AG04449 (cell line): ENCODE measurements at regions not wholly inside any gene's neighbourhood (a gene's known extent, or its start where the extent isn't known, plus 50 kb on each side); places are given as distances from the start of the nearest gene placed in this dataset.

Experiments used
- CTCF ChIA-PET: fragments of 350-600 bp; formaldehyde crosslinking; extraction: SDS; loops from one replicate; lab custom pipeline; 2021; ENCODE audit warnings: antibody characterized with exemption; lab: Yijun Ruan, JAX
- POLR2A ChIA-PET: fragments of 400-600, 350-600 bp; formaldehyde crosslinking; extraction: SDS; loops from one replicate; lab custom pipeline; 2020; ENCODE audit warnings: antibody characterized with exemption, inconsistent platforms; lab: Yijun Ruan, JAX
- DNase-seq: peaks from one replicate; pipeline ENCODE4 v3.0.0-alpha.2; 2010; ENCODE audit warnings: low read depth, low spot score
- H3K4me3 ChIP-seq: 2 replicates; pipeline ENCODE4 v1.5.1; 2011; ENCODE audit warnings: low read depth, mild to moderate bottlenecking, control low read depth, low read length
- TF ChIP-seq, protein P1 (sequence below): IDR thresholded peaks from one replicate; pipeline ENCODE4 v1.5.1; 2011; ENCODE audit warnings: mild to moderate bottlenecking, moderate library complexity, low read length, control low read depth, inconsistent platforms; ENCODE audit not compliant: insufficient read depth; ENCODE audit errors: missing control alignments

GRCh38 chr17:33383488-33384023 lies 90.5 kb upstream of the ASIC2 start:
- DNase-seq: no peak
- no peak overlapping the region for H3K4me3 ChIP-seq
- ChIA-PET POLR2A (no interaction called here), CTCF (no interaction called here)
- TF ChIP-seq, protein P1, sequence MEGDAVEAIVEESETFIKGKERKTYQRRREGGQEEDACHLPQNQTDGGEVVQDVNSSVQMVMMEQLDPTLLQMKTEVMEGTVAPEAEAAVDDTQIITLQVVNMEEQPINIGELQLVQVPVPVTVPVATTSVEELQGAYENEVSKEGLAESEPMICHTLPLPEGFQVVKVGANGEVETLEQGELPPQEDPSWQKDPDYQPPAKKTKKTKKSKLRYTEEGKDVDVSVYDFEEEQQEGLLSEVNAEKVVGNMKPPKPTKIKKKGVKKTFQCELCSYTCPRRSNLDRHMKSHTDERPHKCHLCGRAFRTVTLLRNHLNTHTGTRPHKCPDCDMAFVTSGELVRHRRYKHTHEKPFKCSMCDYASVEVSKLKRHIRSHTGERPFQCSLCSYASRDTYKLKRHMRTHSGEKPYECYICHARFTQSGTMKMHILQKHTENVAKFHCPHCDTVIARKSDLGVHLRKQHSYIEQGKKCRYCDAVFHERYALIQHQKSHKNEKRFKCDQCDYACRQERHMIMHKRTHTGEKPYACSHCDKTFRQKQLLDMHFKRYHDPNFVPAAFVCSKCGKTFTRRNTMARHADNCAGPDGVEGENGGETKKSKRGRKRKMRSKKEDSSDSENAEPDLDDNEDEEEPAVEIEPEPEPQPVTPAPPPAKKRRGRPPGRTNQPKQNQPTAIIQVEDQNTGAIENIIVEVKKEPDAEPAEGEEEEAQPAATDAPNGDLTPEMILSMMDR: no peak

DNA sequence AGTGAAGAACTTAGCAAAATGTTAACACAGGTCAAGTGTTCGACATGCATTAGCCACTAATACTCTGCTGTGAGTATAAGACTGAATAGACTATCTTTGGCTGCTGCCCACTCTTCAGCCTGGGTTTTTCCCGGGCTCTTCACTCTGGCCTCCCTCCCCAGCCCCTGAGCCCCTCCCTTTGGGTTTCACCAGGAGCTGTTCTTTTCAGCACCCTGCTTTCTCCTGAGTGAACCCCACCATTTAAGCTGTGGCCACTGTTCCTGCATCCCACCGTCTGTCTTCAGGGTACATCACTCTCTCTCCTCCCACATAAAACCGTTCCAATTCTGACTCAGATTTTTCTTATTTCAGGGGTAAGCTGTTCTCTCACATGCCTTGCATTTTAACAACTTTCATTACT lies 92.0 kb upstream of the ASIC2 start:
- CTCF ChIA-PET: no interaction called here
- H3K4me3 ChIP-seq: no peak overlapping the region
- POLR2A ChIA-PET: no interaction called here
- DNase-seq: no peak
- TF ChIP-seq, protein P1: no peak

DNA sequence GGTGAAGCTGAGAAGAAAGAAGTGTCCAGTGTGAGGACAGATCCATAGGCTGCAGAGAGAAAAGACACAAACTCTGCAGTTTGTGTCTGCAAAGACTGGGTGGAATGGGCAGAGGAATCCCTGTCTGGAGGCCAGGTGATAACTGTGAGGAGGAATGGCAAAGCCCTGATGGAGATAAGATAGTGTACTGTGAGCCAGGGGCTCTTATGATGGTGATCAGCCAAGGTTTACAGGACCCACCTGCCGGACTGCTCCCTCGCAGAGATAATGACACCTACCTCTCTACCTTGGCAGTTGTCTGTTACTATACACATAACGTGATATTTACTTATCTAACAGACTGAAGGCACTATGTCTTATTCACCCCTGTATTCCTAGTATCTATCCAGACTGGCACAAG lies 92.6 kb upstream of the ASIC2 start:
- DNase-seq: no peak
- CTCF ChIA-PET: no interaction called here
- POLR2A ChIA-PET: no interaction called here
- TF ChIP-seq, protein P1: no peak
- no peak overlapping the region for H3K4me3 ChIP-seq

DNA sequence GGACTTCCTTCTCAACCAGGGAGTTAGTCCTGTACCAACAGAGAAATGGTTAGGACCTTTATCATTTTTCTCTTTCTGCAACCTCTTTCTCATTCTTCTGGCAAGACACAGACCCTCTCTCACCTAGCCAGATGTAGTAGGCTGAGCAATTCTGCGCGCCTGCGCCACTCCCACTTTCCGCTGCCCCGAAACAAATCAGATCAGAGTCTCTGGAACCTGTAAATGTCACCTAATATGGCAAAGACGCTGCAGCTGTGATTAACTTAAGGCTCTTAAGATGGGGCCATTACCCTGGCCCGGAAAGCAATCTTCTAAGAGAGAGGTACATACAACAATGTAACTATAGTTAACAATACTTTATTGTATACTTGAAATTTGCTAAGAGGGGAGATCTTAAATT lies 94.3 kb upstream of the ASIC2 start:
- POLR2A ChIA-PET: no interaction called here
- CTCF ChIA-PET: no interaction called here
- no peak for DNase-seq
- TF ChIP-seq, protein P1: no peak
- no peak overlapping the region for H3K4me3 ChIP-seq

GRCh38 chr17:33389504-33390135 lies 96.5 kb upstream of the ASIC2 start:
- DNase-seq: no peak
- CTCF ChIA-PET: no interaction called here
- POLR2A ChIA-PET: no interaction called here
- TF ChIP-seq, protein P1: no peak
- no peak overlapping the region for H3K4me3 ChIP-seq

DNA sequence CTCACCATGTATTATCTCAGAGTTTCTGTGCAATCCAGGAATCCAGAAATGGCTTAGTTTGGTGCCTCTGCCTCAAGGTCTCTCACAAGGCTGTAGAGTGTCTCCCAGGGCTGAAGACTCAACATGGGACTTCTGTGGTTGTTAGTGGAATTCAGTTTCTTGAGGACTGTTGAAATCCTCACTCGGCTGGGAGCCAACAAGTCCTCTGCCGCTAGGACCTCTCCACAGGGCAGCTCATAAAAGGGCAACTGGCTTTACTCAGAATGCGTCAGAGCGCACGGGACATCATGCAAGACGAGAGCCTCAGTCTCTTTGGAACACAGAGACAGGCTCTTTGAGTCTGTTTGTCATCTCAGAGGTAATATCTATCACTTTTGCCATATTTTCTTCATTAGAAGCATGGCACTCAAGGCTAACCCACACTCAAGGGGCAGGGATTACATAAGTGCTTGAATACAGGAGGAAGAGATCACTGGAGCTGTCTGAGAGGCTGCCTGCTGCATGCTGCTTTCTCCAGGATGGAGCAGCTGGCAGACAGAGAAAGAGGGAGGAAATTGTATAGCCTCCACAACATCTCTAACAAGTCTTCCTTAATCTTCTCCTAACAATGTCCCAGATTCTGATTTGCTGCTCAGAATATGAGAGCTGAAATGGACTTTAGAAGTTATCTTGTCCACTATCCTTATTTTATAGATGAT lies 97.5 kb upstream of the ASIC2 start:
- TF ChIP-seq, protein P1: no peak
- POLR2A ChIA-PET: no interaction called here
- no peak for DNase-seq
- H3K4me3 ChIP-seq: no peak overlapping the region
- CTCF ChIA-PET: no interaction called here
